Kidney (tissue), 13 donors: ENCODE measurements at regions not wholly inside any gene's neighbourhood (a gene's known extent, or its start where the extent isn't known, plus 50 kb on each side); places are given as distances from the start of the nearest gene placed in this dataset.
"Not testable (repeated sequence)": the region's sequence is repeated elsewhere in the genome, so short reads cannot be mapped to it uniquely, and the experiment has no call there.

Experiments used
- DNase-seq, 5 donors: peaks; one replicate each; pipeline ENCODE4 v3.0.0-alpha.2; 2013 to 2020
- FAIRE-seq: peaks from 2 replicates; lab custom pipeline; 2012; peaks lifted over from hg19 to GRCh38; lab: Jason Lieb, UNC
- H3K27ac ChIP-seq, 2 donors: one replicate each; pipeline ENCODE4 v1.7.0; 2013; ENCODE audit warnings: low read depth in 2 of 2, low read length in 2 of 2, inconsistent platforms in 1 of 2
- H3K27me3 ChIP-seq: one replicate; pipeline ENCODE4 v1.7.1; 2013; ENCODE audit warnings: low read length, inconsistent platforms; ENCODE audit not compliant: control insufficient read depth, insufficient read depth
- H3K36me3 ChIP-seq, 3 donors: one replicate each; pipeline versions ENCODE4 v1.7.0 to v1.7.1; 2013; ENCODE audit warnings: low read length in 3 of 3, control low read depth in 1 of 3, inconsistent platforms in 1 of 3; ENCODE audit not compliant: insufficient read depth in 3 of 3, control insufficient read depth in 2 of 3
- H3K4me1 ChIP-seq, 3 donors: one replicate each; pipeline versions ENCODE4 v1.7.0 to v1.7.1; 2013; ENCODE audit warnings: low read length in 3 of 3, inconsistent platforms in 1 of 3, low read depth in 1 of 3; ENCODE audit not compliant: control insufficient read depth in 2 of 3, insufficient read depth in 2 of 3
- H3K4me3 ChIP-seq, 3 donors: one replicate each; pipeline versions ENCODE4 v1.7.0 to v1.8.1; 2013; ENCODE audit warnings: low read length in 3 of 3, control low read depth in 1 of 3, inconsistent platforms in 1 of 3
- H3K9ac ChIP-seq, 3 donors: one replicate each; pipeline versions ENCODE4 v1.7.0 to v1.7.1; 2013; ENCODE audit warnings: low read length in 3 of 3, control low read depth in 1 of 3, inconsistent platforms in 1 of 3
- H3K9me3 ChIP-seq, 3 donors: one replicate each; pipeline versions ENCODE4 v1.7.0 to v1.7.1; 2013; ENCODE audit warnings: low read length in 3 of 3, control low read depth in 1 of 3, inconsistent platforms in 1 of 3; ENCODE audit not compliant: control insufficient read depth in 2 of 3, insufficient read depth in 1 of 3
- CTCF ChIP-seq: IDR thresholded peaks from 3 replicates; pipeline ENCODE4 v1.5.1; 2012; ENCODE audit warnings: mild to moderate bottlenecking, moderate library complexity, borderline replicate concordance; ENCODE audit not compliant: insufficient read depth; ENCODE audit errors: extremely low read depth
- intact Hi-C: fragments of 100-400 bp; cut with DNase I; formaldehyde crosslinking; loops from one replicate; pipeline ENCODE4 v1.11.1; 2022
- donor health status: control.
- donor health status: control.
- donor health status: control.
- donor health status: control.
- donor health status: control.
- donor health status: DM: yes; HTN: yes; CAD: no.
- donor health status: Normal renal cell carcinoma (clear cell type).

GRCh38 chr3:84680700-84681099, 278.1 kb upstream of the CADM2 start:
- Histone ChIP-seq H3K27me3 (no peaks in the 10 kb centered on the region), H3K9ac (no peak overlapping the region), H3K27ac (no peak overlapping the region), H3K4me1 (no peaks in the 10 kb centered on the region), H3K36me3 (no peaks in the 10 kb centered on the region), H3K9me3 (no peaks in the 10 kb centered on the region), H3K4me3 (no peak overlapping the region)
- TF ChIP-seq CTCF: no peak
- intact Hi-C loops: no loop called here
- FAIRE-seq (no peak), DNase-seq (no peak)

- Histone ChIP-seq H3K36me3 (no peaks in the 10 kb centered on the region), H3K4me3 (no peak overlapping the region), H3K9ac (no peak overlapping the region), H3K9me3 (peaks cover 0 to 6% (median 0%) of the 10 kb centered on the region in 3 donors), H3K27ac (no peak overlapping the region), H3K4me1 (no peaks in the 10 kb centered on the region), H3K27me3 (no peaks in the 10 kb centered on the region)
- intact Hi-C loops: no loop called here
- FAIRE-seq (no peak), DNase-seq (no peak)
- no peak for TF ChIP-seq CTCF
These were observed 275.3 kb upstream of the CADM2 start for GRCh38 chr3:84683493-84683892.

GRCh38 chr3:84685467-84685866, 273.3 kb upstream of the CADM2 start:
- H3K27ac ChIP-seq: no peak overlapping the region
- H3K36me3 ChIP-seq: no peaks in the 10 kb centered on the region
- intact Hi-C loops: no loop called here
- peaks cover 0 to 6% (median 0%) of the 10 kb centered on the region in 3 donors for H3K9me3 ChIP-seq
- no peak for TF ChIP-seq CTCF
- DNase-seq (no peak), FAIRE-seq (no peak)
- no peaks in the 10 kb centered on the region for H3K4me1 ChIP-seq
- H3K27me3 ChIP-seq: no peaks in the 10 kb centered on the region
- no peak overlapping the region for H3K4me3 ChIP-seq
- H3K9ac ChIP-seq: no peak overlapping the region

- H3K27ac ChIP-seq: no peak overlapping the region
- FAIRE-seq (no peak), DNase-seq (no peak)
- H3K27me3 ChIP-seq: no peaks in the 10 kb centered on the region
- no peak for TF ChIP-seq CTCF
- no peak overlapping the region for H3K9ac ChIP-seq
- H3K4me3 ChIP-seq: no peak overlapping the region
- no peaks in the 10 kb centered on the region for H3K36me3 ChIP-seq
- H3K4me1 ChIP-seq: no peaks in the 10 kb centered on the region
- peaks cover 0 to 5% (median 0%) of the 10 kb centered on the region in 3 donors for H3K9me3 ChIP-seq
- intact Hi-C loops: no loop called here
These were observed 266.5 kb upstream of the CADM2 start for GRCh38 chr3:84692261-84692660.

- intact Hi-C loops, H3K36me3 ChIP-seq, H3K9ac ChIP-seq, FAIRE-seq, H3K4me1 ChIP-seq, DNase-seq, H3K4me3 ChIP-seq, H3K27ac ChIP-seq, H3K27me3 ChIP-seq, H3K9me3 ChIP-seq: not testable (repeated sequence)
These were observed 248.5 kb upstream of the CADM2 start for GRCh38 chr3:84710288-84710687.
